SJSA1 (cell line): ENCODE measurements at regions not wholly inside any gene's neighbourhood (a gene's known extent, or its start where the extent isn't known, plus 50 kb on each side); places are given as distances from the start of the nearest gene placed in this dataset.

Source experiments
- DNase-seq, 2 experiments: peaks; one replicate each; pipeline ENCODE4 v3.0.0-alpha.2; 2015 to 2020; ENCODE audit warnings: low spot score in 2 of 2, low read depth in 1 of 2
- H3K27ac ChIP-seq: fragments of 250-450 bp; sonication (Bioruptor Pico); 2 replicates; pipeline ENCODE4 v1.5.1; 2020; ENCODE audit warnings: mild to moderate bottlenecking, moderate library complexity
- H3K27me3 ChIP-seq: fragments of 250-450 bp; sonication (Bioruptor Pico); replicated peaks from 2 replicates; pipeline ENCODE4 v1.5.1; 2020; ENCODE audit warnings: mild to moderate bottlenecking, moderate library complexity
- H3K36me3 ChIP-seq: fragments of 250-450 bp; sonication (Bioruptor Pico); 2 replicates; pipeline ENCODE4 v1.5.1; 2020; ENCODE audit warnings: mild to moderate bottlenecking
- H3K4me1 ChIP-seq: fragments of 250-450 bp; sonication (Bioruptor Pico); replicated peaks from 2 replicates; pipeline ENCODE4 v1.6.1; 2021; ENCODE audit warnings: mild to moderate bottlenecking
- H3K4me3 ChIP-seq: fragments of 250-450 bp; sonication (Bioruptor Pico); 2 replicates; pipeline ENCODE4 v1.5.1; 2020; ENCODE audit warnings: mild to moderate bottlenecking
- H3K9me3 ChIP-seq: fragments of 250-450 bp; sonication (Bioruptor Pico); replicated peaks from 2 replicates; pipeline ENCODE4 v1.5.1; 2020; ENCODE audit warnings: mild to moderate bottlenecking

GRCh38 chr10:78687626-78688025, 381.1 kb upstream of the ZMIZ1 start:
- Histone ChIP-seq H3K4me1 (peaks cover 60% of the 10 kb centered on the region), H3K9me3 (no peaks in the 10 kb centered on the region), H3K27ac (peak overlapping the region; percentile 68), H3K27me3 (no peaks in the 10 kb centered on the region), H3K36me3 (no peaks in the 10 kb centered on the region), H3K4me3 (no peak overlapping the region)
- DNase-seq: no peak

GRCh38 chr10:78688230-78688900, 380.4 kb upstream of the ZMIZ1 start:
- peak overlapping the region; percentile 68 for H3K27ac ChIP-seq
- peaks cover 60% of the 10 kb centered on the region for H3K4me1 ChIP-seq
- no peak overlapping the region for H3K4me3 ChIP-seq
- H3K9me3 ChIP-seq: no peaks in the 10 kb centered on the region
- DNase-seq: no peak
- H3K27me3 ChIP-seq: no peaks in the 10 kb centered on the region
- H3K36me3 ChIP-seq: no peaks in the 10 kb centered on the region

- Histone ChIP-seq H3K9me3 (no peaks in the 10 kb centered on the region), H3K27ac (peak overlapping the region; percentile 68), H3K4me3 (no peak overlapping the region), H3K4me1 (peaks cover 60% of the 10 kb centered on the region), H3K36me3 (no peaks in the 10 kb centered on the region), H3K27me3 (no peaks in the 10 kb centered on the region)
- peak; percentile 89 to 92 for DNase-seq
Measured at GRCh38 chr10:78688901-78689583, 379.7 kb upstream of the ZMIZ1 start.

DNA sequence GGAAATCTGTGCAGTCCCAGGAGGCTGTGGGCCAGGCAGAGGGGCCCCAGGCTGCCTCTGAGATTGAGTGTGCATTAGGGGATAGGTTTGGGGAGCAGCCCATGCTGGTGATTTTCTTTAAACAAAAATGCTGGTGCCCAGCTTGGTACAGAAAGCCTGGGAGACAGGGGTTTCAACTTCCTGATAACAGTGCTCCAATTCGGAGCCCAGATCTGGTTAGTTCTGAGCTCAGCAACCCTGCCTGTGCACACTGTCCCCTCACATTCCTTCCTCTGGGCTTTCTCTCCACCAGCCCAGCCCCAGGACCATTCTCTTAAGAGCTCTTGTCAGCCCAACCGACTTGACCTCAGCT, 379.2 kb upstream of the ZMIZ1 start:
- Histone ChIP-seq H3K27ac (peak overlapping the region; percentile 68), H3K4me1 (peaks cover 60% of the 10 kb centered on the region), H3K9me3 (0 out of 2 replicates have a peak, but pooled peaks cover 1% of the 10 kb centered on the region), H3K36me3 (no peaks in the 10 kb centered on the region), H3K27me3 (no peaks in the 10 kb centered on the region), H3K4me3 (no peak overlapping the region)
- DNase-seq: no peak

- no peak overlapping the region for H3K4me3 ChIP-seq
- no peaks in the 10 kb centered on the region for H3K27me3 ChIP-seq
- H3K27ac ChIP-seq: no peak overlapping the region
- H3K36me3 ChIP-seq: no peaks in the 10 kb centered on the region
- no peak for DNase-seq
- H3K9me3 ChIP-seq: 0 out of 2 replicates have a peak, but pooled peaks cover 4% of the 10 kb centered on the region
- peaks cover 56% of the 10 kb centered on the region for H3K4me1 ChIP-seq
Measured at GRCh38 chr10:78690354-78691111, 378.2 kb upstream of the ZMIZ1 start.

DNA sequence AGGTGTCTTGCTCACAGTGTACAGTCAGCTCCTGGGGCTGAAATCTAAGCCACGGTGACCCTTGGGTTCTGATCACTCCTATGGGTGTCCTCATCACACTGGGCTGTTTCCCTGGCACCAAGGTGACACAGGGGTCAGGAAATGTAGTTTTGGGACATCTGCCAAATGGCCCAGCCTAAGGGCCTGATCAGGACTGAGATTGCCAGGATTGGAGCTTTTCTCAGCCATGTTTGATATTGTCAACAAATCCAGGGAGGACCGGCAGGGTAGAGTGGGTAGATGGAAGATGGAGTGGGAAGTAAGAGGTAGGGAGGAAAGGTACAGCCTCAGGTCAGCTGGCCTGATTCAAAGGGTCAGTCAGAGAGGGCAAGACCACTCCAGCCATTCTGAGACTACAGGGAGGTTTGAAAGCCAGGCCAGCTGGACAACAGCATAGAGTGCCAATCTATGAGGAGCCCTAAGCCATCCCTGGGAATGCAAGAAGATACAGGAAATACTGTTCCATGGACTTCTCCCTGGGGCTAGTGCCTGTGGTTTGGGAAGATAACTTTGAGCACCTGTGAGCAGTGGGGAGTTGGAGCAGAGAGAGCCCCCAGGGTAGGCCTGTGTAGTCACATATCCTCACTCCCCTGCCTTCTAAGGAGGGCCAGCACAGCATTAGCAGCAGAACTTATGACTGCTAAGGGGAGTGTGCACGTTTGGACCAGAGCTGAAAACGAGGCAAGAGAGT, 377.3 kb upstream of the ZMIZ1 start:
- Histone ChIP-seq H3K4me3 (no peak overlapping the region), H3K4me1 (peaks cover 47% of the 10 kb centered on the region), H3K27me3 (no peaks in the 10 kb centered on the region), H3K27ac (no peak overlapping the region), H3K36me3 (no peaks in the 10 kb centered on the region), H3K9me3 (0 out of 2 replicates have a peak, but pooled peaks cover 4% of the 10 kb centered on the region)
- no peak for DNase-seq

- H3K36me3 ChIP-seq: no peaks in the 10 kb centered on the region
Measured at GRCh38 chr10:78692071-78692470, 376.7 kb upstream of the ZMIZ1 start.

DNA sequence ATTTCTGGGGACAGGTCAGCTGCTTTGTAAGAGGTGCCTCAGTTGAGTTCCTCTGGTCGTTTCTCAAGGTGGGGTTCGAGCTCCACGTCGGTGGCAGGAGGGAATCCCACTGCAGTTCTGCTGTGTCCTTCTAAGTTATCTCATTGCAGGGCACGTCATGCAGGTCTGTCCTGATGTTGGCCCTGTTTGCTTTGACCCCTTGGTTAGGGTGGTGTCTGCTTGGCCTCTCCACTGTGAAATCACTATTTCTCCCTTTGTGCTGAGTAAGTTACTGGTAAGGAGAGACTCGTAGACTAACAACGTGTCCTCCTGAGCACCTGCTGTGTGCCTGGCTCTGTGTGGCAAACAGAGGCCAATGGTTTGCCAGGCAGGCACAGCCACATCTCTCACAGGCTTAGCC, 372.9 kb upstream of the ZMIZ1 start:
- H3K36me3 ChIP-seq: no peaks in the 10 kb centered on the region
- peaks cover 3% of the 10 kb centered on the region for H3K4me1 ChIP-seq
- no peak for DNase-seq
- H3K4me3 ChIP-seq: no peak overlapping the region
- no peak overlapping the region for H3K27ac ChIP-seq
- 0 out of 2 replicates have a peak, but pooled peaks cover 4% of the 10 kb centered on the region for H3K9me3 ChIP-seq
- H3K27me3 ChIP-seq: no peaks in the 10 kb centered on the region

More at GRCh38 chr10:78692071-78692470, 376.7 kb upstream of the ZMIZ1 start:
- no peak for DNase-seq
- H3K4me1 ChIP-seq: peaks cover 41% of the 10 kb centered on the region
- no peaks in the 10 kb centered on the region for H3K27me3 ChIP-seq
- no peak overlapping the region for H3K4me3 ChIP-seq
- no peak overlapping the region for H3K27ac ChIP-seq
- H3K9me3 ChIP-seq: 0 out of 2 replicates have a peak, but pooled peaks cover 4% of the 10 kb centered on the region

DNA sequence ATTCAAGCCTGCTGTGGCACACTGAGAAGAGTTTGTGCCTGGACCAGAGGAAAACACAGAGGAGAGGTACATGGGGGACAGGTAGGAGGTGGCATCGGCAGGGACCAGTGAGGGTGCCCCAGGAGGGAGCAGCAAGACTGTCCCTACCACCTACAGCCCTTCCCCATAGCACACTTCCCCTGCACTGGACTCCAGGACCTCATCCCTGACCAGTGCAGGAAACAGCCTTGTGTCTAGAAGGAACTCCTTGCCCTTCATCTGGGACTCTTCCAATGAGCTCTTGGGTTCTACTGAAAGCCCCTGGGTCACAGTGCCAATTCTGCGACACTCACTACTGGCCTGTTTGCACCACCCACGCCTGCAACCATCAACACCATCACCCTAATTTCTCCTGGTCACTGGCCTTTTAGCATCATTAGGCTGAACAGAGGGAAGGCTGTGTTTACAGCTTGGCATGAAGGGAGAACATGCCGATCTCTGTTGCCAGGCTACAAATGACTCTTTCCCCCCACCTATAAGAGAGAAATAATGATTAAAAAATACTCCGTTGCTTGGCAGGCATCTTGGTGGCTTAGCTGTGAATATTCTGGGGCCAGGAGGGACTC, 371.9 kb upstream of the ZMIZ1 start:
- no peaks in the 10 kb centered on the region for H3K27me3 ChIP-seq

GRCh38 chr10:78699971-78700370, 368.8 kb upstream of the ZMIZ1 start:
- no peak for DNase-seq
- H3K4me1 ChIP-seq: no peaks in the 10 kb centered on the region
- no peak overlapping the region for H3K4me3 ChIP-seq
- no peaks in the 10 kb centered on the region for H3K27me3 ChIP-seq
- H3K36me3 ChIP-seq: no peaks in the 10 kb centered on the region
- H3K27ac ChIP-seq: no peak overlapping the region
- no peaks in the 10 kb centered on the region for H3K9me3 ChIP-seq

More for the DNA sequence above, 371.9 kb upstream of the ZMIZ1 start:
- H3K4me3 ChIP-seq: no peak overlapping the region
- DNase-seq: no peak
- H3K36me3 ChIP-seq: no peaks in the 10 kb centered on the region
- no peaks in the 10 kb centered on the region for H3K4me1 ChIP-seq
- H3K9me3 ChIP-seq: 0 out of 2 replicates have a peak, but pooled peaks cover 4% of the 10 kb centered on the region
- H3K27ac ChIP-seq: no peak overlapping the region

DNA sequence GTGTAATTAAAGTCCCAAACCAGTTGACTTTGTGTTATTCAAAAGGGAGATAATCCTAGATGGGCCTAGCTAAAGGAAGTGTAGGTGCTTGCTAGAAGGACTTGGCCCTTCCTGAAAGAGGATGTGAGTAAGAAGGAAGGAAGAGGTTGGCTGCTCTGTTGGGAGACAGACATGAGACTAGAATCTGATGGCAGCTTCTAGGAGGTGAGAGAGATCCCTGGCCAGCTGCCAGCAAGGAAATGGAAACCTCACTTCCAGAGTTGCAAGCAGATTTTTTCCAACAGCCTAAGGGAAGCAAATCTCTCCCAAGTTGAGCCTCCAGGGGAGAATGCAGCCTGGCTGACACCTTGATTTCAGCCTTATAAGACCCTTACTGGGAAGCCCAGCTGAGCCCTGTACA, 368.4 kb upstream of the ZMIZ1 start:
- no peaks in the 10 kb centered on the region for H3K9me3 ChIP-seq
- H3K27ac ChIP-seq: no peak overlapping the region
- H3K36me3 ChIP-seq: no peaks in the 10 kb centered on the region
- H3K27me3 ChIP-seq: no peaks in the 10 kb centered on the region
- H3K4me3 ChIP-seq: no peak overlapping the region
- no peak for DNase-seq
- H3K4me1 ChIP-seq: no peaks in the 10 kb centered on the region

GRCh38 chr10:78700816-78701520, 367.8 kb upstream of the ZMIZ1 start:
- no peak for DNase-seq
- Histone ChIP-seq H3K9me3 (no peaks in the 10 kb centered on the region), H3K36me3 (no peaks in the 10 kb centered on the region), H3K4me1 (no peaks in the 10 kb centered on the region; the same call in 1 of the 2 replicates), H3K27me3 (no peaks in the 10 kb centered on the region), H3K4me3 (no peak overlapping the region), H3K27ac (no peak overlapping the region)

DNA sequence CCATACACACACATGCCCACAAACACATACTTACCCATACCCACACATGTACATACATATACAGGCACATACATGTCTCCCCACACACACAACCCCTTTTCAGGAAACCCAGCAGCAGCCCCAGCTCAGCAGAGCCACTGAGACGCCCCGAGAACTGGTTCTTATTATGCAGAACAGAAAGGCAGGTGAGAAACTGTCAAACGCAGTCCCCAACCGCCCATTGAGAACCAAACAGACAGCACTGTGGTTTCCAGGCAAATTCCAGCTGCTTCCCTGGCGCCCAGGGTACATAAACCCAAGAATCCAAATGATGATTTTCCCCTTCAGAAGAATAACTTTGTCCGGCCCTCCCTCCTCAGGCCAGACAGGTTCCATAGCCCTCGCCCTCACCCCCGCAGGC, 366.6 kb upstream of the ZMIZ1 start:
- H3K4me3 ChIP-seq: no peak overlapping the region
- peaks cover 6% of the 10 kb centered on the region; the same call in 1 of the 2 replicates for H3K4me1 ChIP-seq
- no peak for DNase-seq
- no peak overlapping the region for H3K27ac ChIP-seq
- H3K36me3 ChIP-seq: no peaks in the 10 kb centered on the region
- no peaks in the 10 kb centered on the region for H3K27me3 ChIP-seq
- no peaks in the 10 kb centered on the region for H3K9me3 ChIP-seq
